ENCODE measurements at regions not wholly inside any gene's neighbourhood (a gene's known extent, or its start where the extent isn't known, plus 50 kb on each side); places are given as distances from the start of the nearest gene placed in this dataset.
"Not testable (repeated sequence)": the region's sequence is repeated elsewhere in the genome, so short reads cannot be mapped to it uniquely, and the experiment has no call there.

DNA sequence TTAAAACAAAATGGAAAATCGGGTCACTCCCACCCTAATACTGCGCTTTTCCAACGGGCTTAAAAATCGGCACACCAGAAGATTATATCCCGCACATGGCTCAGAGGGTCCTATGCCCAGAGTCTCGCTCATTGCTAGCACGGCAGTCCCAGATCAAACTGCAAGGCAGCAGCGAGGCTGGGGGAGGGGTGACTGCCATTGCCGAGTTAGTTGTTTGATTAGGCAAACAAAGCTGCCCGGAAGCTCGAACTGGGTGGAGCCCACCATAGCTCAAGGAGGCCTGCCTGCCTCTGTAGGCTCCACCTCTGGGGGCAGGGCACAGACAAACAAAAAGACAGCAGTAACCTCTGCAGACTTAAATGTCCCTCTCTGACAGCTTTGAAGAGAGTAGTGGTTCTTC is 100.7 kb upstream of the KLHL1 start:
- DNase-seq (ENCODE audit: low read depth in 4 of 4, low spot score in 2 of 4) = not testable (repeated sequence)

GRCh38 chr13:70206671-70207070 is 98.4 kb upstream of the KLHL1 start:
- DNase-seq (ENCODE audit: low read depth in 4 of 4, low spot score in 2 of 4) = no peak

DNA sequence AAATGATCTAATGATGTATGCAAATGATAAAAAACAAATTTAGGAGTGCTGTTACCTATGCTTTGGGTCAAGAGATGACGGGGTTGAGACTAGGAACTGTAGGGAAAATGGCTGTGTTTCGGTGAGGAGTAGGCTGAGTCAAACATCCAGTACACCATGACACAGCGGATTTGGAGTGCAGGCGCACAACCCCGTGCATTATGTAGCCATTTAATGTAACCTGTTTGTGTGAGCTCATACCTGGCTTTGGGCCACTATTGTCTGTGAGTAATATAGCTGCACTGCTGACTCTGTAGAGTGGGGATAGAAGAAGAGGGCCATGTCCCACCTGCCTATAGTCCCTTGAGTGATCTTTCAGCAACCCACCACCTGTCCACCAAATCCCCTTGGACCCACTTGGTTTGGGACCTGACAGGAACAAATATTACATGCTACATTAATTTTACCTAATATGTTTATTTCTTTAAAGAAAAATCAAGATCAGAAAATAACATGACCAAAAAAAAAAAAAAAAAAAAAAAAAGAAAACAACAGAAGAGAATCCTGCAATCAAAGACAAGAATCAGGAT is 95.5 kb upstream of the KLHL1 start:
- DNase-seq (ENCODE audit: low read depth in 4 of 4, low spot score in 2 of 4) = no peak

DNA sequence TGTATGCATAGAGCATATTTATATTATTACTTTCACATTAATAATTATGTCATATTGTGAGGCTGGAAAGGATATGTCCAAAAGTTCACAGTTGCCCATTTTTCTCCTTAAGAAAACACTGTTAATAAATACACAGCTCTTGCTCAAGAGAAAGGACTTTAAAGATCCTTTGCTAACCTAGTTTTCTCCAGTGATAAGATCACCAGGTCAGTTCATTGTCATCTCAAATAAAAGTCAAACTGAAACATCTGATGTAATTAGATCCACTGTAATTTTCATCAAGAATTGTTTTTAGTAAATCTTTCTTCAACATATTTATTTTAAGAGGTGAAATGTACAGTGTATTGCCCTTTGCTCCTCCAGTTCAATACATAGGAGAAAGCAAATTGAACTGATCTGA is 82.8 kb upstream of the KLHL1 start:
- no peak for DNase-seq (ENCODE audit: low read depth in 4 of 4, low spot score in 2 of 4)

GRCh38 chr13:70189981-70190380 is 81.7 kb upstream of the KLHL1 start:
- no peak for DNase-seq (ENCODE audit: low read depth in 4 of 4, low spot score in 2 of 4)

DNA sequence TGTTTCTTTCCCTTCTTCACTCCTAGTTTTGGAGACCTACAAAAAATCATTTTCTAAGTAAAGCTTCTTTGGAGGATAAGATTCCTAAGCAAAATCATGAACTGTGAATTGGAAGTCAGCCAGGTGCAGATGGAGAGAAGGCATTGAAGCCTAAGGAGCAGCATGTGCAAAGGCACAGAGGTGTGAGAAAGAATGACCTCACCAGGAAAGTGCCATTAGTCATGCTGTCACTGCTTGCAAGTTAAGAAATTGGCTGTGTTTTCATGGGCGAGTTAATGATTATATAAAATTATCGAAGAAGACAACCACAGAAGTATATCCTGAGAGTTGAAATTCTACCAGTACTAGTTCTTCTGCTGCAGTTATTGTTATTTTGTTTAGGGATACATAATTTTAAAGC is 80.3 kb upstream of the KLHL1 start:
- no peak for DNase-seq (ENCODE audit: low read depth in 4 of 4, low spot score in 2 of 4)

GRCh38 chr13:70183041-70183440 is 74.8 kb upstream of the KLHL1 start:
- no peak for DNase-seq (ENCODE audit: low read depth in 4 of 4, low spot score in 2 of 4)
